Liver (tissue), 8 donors: ENCODE measurements at regions not wholly inside any gene's neighbourhood (a gene's known extent, or its start where the extent isn't known, plus 50 kb on each side); places are given as distances from the start of the nearest gene placed in this dataset.

ENCODE experiments used
- DNase-seq: peaks from one replicate; pipeline ENCODE4 v3.0.0-alpha.2; 2017; ENCODE audit warnings: low spot score
- H3K27ac ChIP-seq, 2 donors: one replicate each; pipeline ENCODE4 v1.7.0; 2013; ENCODE audit warnings: inconsistent platforms in 2 of 2, low read length in 2 of 2, control low read depth in 1 of 2, low read depth in 1 of 2, mild to moderate bottlenecking in 1 of 2
- H3K27me3 ChIP-seq, 4 donors: one replicate each; pipeline versions ENCODE4 v1.6.1 to v1.7.0; 2013; ENCODE audit warnings: low read length in 3 of 4, inconsistent platforms in 1 of 4, mild to moderate bottlenecking in 1 of 4, moderate library complexity in 1 of 4; ENCODE audit not compliant: control insufficient read depth in 4 of 4, insufficient read depth in 4 of 4
- H3K36me3 ChIP-seq, 4 donors: one replicate each; pipeline versions ENCODE4 v1.6.1 to v1.7.0; 2013; ENCODE audit warnings: low read length in 3 of 4, mild to moderate bottlenecking in 3 of 4, low read depth in 1 of 4, moderate library complexity in 1 of 4; ENCODE audit not compliant: control insufficient read depth in 4 of 4, insufficient read depth in 3 of 4
- H3K4me1 ChIP-seq, 4 donors: one replicate each; pipeline versions ENCODE4 v1.6.1 to v1.7.0; 2013; ENCODE audit warnings: low read length in 3 of 4, mild to moderate bottlenecking in 3 of 4, moderate library complexity in 1 of 4; ENCODE audit not compliant: control insufficient read depth in 4 of 4, insufficient read depth in 4 of 4
- H3K4me3 ChIP-seq, 3 donors: one replicate each; pipeline versions ENCODE4 v1.6.1 to v1.7.0; 2013; ENCODE audit warnings: low read length in 3 of 3, control low read depth in 1 of 3, low read depth in 1 of 3, mild to moderate bottlenecking in 1 of 3
- H3K9ac ChIP-seq, 2 donors: one replicate each; pipeline ENCODE4 v1.7.0; 2013; ENCODE audit warnings: low read length in 2 of 2, mild to moderate bottlenecking in 2 of 2, moderate library complexity in 2 of 2, control low read depth in 1 of 2, low read depth in 1 of 2
- H3K9me3 ChIP-seq, 4 donors: one replicate each; pipeline versions ENCODE4 v1.6.1 to v1.7.0; 2013; ENCODE audit warnings: low read length in 3 of 4; ENCODE audit not compliant: control insufficient read depth in 4 of 4
- EGR1 ChIP-seq, 2 donors: IDR thresholded peaks; 2 replicates each; pipeline ENCODE4 v1.6.1; 2016 to 2018; ENCODE audit warnings: antibody characterized with exemption in 2 of 2, low read depth in 2 of 2
- FOXA1 ChIP-seq: IDR thresholded peaks from 2 replicates; pipeline ENCODE4 v1.6.1; 2016; ENCODE audit warnings: antibody characterized with exemption
- FOXA2 ChIP-seq: IDR thresholded peaks from 2 replicates; pipeline ENCODE4 v1.6.1; 2016; ENCODE audit warnings: antibody characterized with exemption
- JUND ChIP-seq, 2 donors: IDR thresholded peaks; 2 replicates each; pipeline ENCODE4 v1.6.1; 2016; ENCODE audit warnings: antibody characterized with exemption in 2 of 2
- NR2F2 ChIP-seq: IDR thresholded peaks from 2 replicates; pipeline ENCODE4 v1.6.1; 2016; ENCODE audit warnings: antibody characterized with exemption
- RAD21 ChIP-seq, 2 donors: IDR thresholded peaks; 2 replicates each; pipeline ENCODE4 v1.6.1; 2016; ENCODE audit warnings: antibody characterized with exemption in 2 of 2, mild to moderate bottlenecking in 2 of 2
- RXRA ChIP-seq, 2 donors: IDR thresholded peaks; 2 replicates each; pipeline ENCODE4 v1.6.1; 2017 to 2018; ENCODE audit warnings: antibody characterized with exemption in 2 of 2, mild to moderate bottlenecking in 1 of 2
- SP1 ChIP-seq: IDR thresholded peaks from 2 replicates; pipeline ENCODE4 v1.6.1; 2018; ENCODE audit warnings: antibody characterized with exemption, mild to moderate bottlenecking
- TAF1 ChIP-seq: conservative IDR thresholded peaks from 2 replicates; pipeline ENCODE4 v1.6.1; 2016; ENCODE audit warnings: antibody characterized with exemption, mild to moderate bottlenecking
- YY1 ChIP-seq: IDR thresholded peaks from 2 replicates; pipeline ENCODE4 v1.6.1; 2016; ENCODE audit warnings: antibody characterized with exemption, mild to moderate bottlenecking
- WGBS: extraction: QIAGEN DNeasy Blood & Tissue Kit; methylation state at CpG from one replicate; pipeline ENCODE4 v1.1.7; 2013; 5-methylcytosine and 5-hydroxymethylcytosine counted together
- TF ChIP-seq, protein P1 (sequence below): IDR thresholded peaks from 2 replicates; pipeline ENCODE4 v1.6.1; 2016; ENCODE audit warnings: antibody characterized with exemption
- TF ChIP-seq, protein P2 (sequence below): IDR thresholded peaks from 2 replicates; pipeline ENCODE4 v1.6.1; 2016; ENCODE audit warnings: antibody characterized with exemption, mild to moderate bottlenecking
- TF ChIP-seq, protein P3 (sequence below): IDR thresholded peaks from 2 replicates; pipeline ENCODE4 v1.6.1; 2016; ENCODE audit warnings: antibody characterized with exemption
- TF ChIP-seq, protein P4 (sequence below): IDR thresholded peaks from 2 replicates; pipeline ENCODE4 v1.6.1; 2016; ENCODE audit warnings: antibody characterized with exemption
- TF ChIP-seq, protein P5 (sequence below): fragments of 150-350 bp; IDR thresholded peaks from 2 replicates; pipeline ENCODE4 v1.5.1; 2017; ENCODE audit warnings: improper control_type of control experiment, low read depth, low read length; ENCODE audit not compliant: missing input control
- donor health status: healthy.
- donor health status: healthy.
- donor health status: healthy.
- donor health status: healthy.
- donor health status: healthy.

DNA sequence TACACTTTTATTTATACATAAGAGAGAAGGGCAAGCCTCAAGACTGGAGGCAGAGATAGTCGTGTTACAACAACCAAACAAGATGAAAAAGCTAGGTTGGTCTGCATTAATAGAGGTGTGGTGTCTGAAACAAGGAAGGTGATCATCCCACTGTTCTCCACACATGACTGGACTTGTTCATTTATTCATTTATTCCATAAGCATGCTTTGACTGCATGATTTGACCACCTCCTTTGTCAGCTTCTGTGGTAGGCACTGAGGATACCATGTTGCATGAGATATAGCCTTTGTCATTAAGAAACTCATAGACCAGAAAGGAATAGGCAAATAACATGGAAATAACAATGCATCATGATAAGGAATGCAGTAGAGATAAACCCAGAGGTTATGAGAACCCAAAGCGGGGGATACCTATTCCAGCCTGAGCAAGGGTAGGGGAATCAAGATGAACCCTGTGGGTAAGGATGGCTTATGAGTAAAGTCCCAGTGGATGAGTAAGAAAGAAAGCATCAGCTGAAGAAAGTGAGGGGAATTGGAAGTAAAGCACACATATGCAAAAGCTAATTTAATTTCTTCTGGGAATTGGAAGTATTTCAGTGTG lies 173.7 kb upstream of the FGGY start:
- TF ChIP-seq JUND (IDR thresholded peaks at IDR 0.05) (no peak), YY1 (no peak), RXRA (IDR thresholded peaks at IDR 0.05) (no peak), EGR1 (IDR thresholded peaks at IDR 0.05; ENCODE audit: low read depth in 2 of 2) (no peak), FOXA2 (no peak), FOXA1 (no peak), SP1 (no peak)
- TF ChIP-seq, protein P1, sequence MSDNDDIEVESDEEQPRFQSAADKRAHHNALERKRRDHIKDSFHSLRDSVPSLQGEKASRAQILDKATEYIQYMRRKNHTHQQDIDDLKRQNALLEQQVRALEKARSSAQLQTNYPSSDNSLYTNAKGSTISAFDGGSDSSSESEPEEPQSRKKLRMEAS: no peak
- TF ChIP-seq, protein P2, sequence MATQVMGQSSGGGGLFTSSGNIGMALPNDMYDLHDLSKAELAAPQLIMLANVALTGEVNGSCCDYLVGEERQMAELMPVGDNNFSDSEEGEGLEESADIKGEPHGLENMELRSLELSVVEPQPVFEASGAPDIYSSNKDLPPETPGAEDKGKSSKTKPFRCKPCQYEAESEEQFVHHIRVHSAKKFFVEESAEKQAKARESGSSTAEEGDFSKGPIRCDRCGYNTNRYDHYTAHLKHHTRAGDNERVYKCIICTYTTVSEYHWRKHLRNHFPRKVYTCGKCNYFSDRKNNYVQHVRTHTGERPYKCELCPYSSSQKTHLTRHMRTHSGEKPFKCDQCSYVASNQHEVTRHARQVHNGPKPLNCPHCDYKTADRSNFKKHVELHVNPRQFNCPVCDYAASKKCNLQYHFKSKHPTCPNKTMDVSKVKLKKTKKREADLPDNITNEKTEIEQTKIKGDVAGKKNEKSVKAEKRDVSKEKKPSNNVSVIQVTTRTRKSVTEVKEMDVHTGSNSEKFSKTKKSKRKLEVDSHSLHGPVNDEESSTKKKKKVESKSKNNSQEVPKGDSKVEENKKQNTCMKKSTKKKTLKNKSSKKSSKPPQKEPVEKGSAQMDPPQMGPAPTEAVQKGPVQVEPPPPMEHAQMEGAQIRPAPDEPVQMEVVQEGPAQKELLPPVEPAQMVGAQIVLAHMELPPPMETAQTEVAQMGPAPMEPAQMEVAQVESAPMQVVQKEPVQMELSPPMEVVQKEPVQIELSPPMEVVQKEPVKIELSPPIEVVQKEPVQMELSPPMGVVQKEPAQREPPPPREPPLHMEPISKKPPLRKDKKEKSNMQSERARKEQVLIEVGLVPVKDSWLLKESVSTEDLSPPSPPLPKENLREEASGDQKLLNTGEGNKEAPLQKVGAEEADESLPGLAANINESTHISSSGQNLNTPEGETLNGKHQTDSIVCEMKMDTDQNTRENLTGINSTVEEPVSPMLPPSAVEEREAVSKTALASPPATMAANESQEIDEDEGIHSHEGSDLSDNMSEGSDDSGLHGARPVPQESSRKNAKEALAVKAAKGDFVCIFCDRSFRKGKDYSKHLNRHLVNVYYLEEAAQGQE: no peak
- TF ChIP-seq, protein P3, sequence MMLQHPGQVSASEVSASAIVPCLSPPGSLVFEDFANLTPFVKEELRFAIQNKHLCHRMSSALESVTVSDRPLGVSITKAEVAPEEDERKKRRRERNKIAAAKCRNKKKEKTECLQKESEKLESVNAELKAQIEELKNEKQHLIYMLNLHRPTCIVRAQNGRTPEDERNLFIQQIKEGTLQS: no peak
- Histone ChIP-seq H3K27ac (no peak overlapping the region), H3K9me3 (no peaks in the 10 kb centered on the region), H3K36me3 (no peaks in the 10 kb centered on the region), H3K27me3 (no peaks in the 10 kb centered on the region), H3K9ac (no peak overlapping the region), H3K4me3 (no peak overlapping the region), H3K4me1 (no peaks in the 10 kb centered on the region)
- no peak for DNase-seq
- WGBS: 97% methylated on average over 2 of the region's 2 CpGs

DNA sequence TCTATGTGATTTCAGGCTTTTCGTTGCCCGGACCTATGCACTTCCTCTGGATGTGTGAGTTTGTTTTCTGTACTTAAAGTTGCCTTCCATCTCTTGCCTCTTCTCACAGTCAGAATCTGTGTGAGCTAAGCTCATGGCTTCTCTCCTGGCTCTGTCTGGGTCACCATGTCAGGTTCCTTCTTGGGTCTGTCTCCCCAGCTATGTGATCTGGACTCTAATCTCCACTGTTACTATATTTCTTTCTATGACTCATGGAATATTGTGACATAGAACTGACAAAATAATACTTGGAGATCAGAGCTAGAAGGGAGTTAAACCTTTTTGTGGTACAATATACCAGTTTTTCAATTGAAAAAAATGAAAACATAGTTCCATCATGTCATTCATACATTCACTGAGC lies 172.7 kb upstream of the FGGY start:
- Histone ChIP-seq H3K27ac (no peak overlapping the region), H3K36me3 (no peaks in the 10 kb centered on the region), H3K9me3 (no peaks in the 10 kb centered on the region), H3K27me3 (no peaks in the 10 kb centered on the region), H3K4me1 (no peaks in the 10 kb centered on the region), H3K4me3 (no peak overlapping the region), H3K9ac (no peak overlapping the region)
- WGBS: 100% methylated on average over 2 of the region's 2 CpGs
- TF ChIP-seq FOXA2 (no peak), TAF1 (no peak), NR2F2 (no peak), RAD21 (IDR thresholded peaks at IDR 0.05) (no peak), FOXA1 (no peak), RXRA (IDR thresholded peaks at IDR 0.05) (no peak)
- TF ChIP-seq, protein P4, sequence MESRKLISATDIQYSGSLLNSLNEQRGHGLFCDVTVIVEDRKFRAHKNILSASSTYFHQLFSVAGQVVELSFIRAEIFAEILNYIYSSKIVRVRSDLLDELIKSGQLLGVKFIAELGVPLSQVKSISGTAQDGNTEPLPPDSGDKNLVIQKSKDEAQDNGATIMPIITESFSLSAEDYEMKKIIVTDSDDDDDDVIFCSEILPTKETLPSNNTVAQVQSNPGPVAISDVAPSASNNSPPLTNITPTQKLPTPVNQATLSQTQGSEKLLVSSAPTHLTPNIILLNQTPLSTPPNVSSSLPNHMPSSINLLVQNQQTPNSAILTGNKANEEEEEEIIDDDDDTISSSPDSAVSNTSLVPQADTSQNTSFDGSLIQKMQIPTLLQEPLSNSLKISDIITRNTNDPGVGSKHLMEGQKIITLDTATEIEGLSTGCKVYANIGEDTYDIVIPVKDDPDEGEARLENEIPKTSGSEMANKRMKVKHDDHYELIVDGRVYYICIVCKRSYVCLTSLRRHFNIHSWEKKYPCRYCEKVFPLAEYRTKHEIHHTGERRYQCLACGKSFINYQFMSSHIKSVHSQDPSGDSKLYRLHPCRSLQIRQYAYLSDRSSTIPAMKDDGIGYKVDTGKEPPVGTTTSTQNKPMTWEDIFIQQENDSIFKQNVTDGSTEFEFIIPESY: no peak
- TF ChIP-seq, protein P5, sequence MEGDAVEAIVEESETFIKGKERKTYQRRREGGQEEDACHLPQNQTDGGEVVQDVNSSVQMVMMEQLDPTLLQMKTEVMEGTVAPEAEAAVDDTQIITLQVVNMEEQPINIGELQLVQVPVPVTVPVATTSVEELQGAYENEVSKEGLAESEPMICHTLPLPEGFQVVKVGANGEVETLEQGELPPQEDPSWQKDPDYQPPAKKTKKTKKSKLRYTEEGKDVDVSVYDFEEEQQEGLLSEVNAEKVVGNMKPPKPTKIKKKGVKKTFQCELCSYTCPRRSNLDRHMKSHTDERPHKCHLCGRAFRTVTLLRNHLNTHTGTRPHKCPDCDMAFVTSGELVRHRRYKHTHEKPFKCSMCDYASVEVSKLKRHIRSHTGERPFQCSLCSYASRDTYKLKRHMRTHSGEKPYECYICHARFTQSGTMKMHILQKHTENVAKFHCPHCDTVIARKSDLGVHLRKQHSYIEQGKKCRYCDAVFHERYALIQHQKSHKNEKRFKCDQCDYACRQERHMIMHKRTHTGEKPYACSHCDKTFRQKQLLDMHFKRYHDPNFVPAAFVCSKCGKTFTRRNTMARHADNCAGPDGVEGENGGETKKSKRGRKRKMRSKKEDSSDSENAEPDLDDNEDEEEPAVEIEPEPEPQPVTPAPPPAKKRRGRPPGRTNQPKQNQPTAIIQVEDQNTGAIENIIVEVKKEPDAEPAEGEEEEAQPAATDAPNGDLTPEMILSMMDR: no peak
- TF ChIP-seq, protein P1: no peak
- no peak for DNase-seq
